IMR-90 (cell line): ENCODE measurements at regions not wholly inside any gene's neighbourhood (a gene's known extent, or its start where the extent isn't known, plus 50 kb on each side); places are given as distances from the start of the nearest gene placed in this dataset.

ENCODE experiments used
- ATAC-seq: fragments of 200-7000 bp; cut with Tn5 transposase; 2 replicates; pipeline ENCODE4 v1.9.1; 2020; ENCODE audit warnings: low read depth, mild to moderate bottlenecking, moderate library complexity
- BruUV-seq: library from RNA; stranded (reverse); fragments of 400-500 nt; replicated peaks from 2 replicates; lab custom pipeline; 2021; lab: Mats Ljungman, UMichigan
- CTCF ChIA-PET: fragments of 300-600 bp; formaldehyde crosslinking; extraction: SDS; loops from one replicate; lab custom pipeline; 2021; ENCODE audit warnings: antibody characterized with exemption; lab: Yijun Ruan, JAX
- POLR2A ChIA-PET: fragments of 300-600 bp; sonication (Branson Sonifier 250); formaldehyde crosslinking; loops from one replicate; lab custom pipeline; 2022; ENCODE audit warnings: antibody characterized with exemption; ENCODE audit not compliant: unreplicated experiment; lab: Charles Lee
- DNase-seq: peaks from one replicate; pipeline ENCODE4 v3.0.0; 2013
- H2AFZ ChIP-seq: replicated peaks from 2 replicates; pipeline ENCODE3; 2013; ENCODE audit warnings: low read length, mild to moderate bottlenecking; ENCODE audit not compliant: poor library complexity
- H2AK5ac ChIP-seq: 2 replicates; pipeline ENCODE4 v1.6.1; 2013; ENCODE audit warnings: low read depth, low read length, inconsistent platforms
- H2AK9ac ChIP-seq: replicated peaks from 2 replicates; pipeline ENCODE3; 2013; ENCODE audit warnings: mild to moderate bottlenecking, low read depth, low read length, moderate library complexity; ENCODE audit not compliant: poor library complexity
- H2BK120ac ChIP-seq: 2 replicates; pipeline ENCODE4 v1.6.1; 2013; ENCODE audit warnings: low read depth, low read length, inconsistent platforms
- H2BK15ac ChIP-seq: 3 replicates; pipeline ENCODE4 v1.6.1; 2013; ENCODE audit warnings: low read depth, low read length, inconsistent platforms
- H2BK20ac ChIP-seq: 2 replicates; pipeline ENCODE4 v1.6.1; 2013; ENCODE audit warnings: low read depth, mild to moderate bottlenecking, inconsistent platforms, low read length, moderate library complexity
- H2BK5ac ChIP-seq: 2 replicates; pipeline ENCODE4 v1.6.1; 2013; ENCODE audit warnings: mild to moderate bottlenecking, low read depth, low read length, inconsistent platforms; ENCODE audit not compliant: poor library complexity, severe bottlenecking
- H3K14ac ChIP-seq: replicated peaks from 2 replicates; pipeline ENCODE4 v1.6.1; 2013; ENCODE audit warnings: low read depth, low read length, inconsistent platforms
- H3K18ac ChIP-seq: 2 replicates; pipeline ENCODE4 v1.6.1; 2013; ENCODE audit warnings: low read depth, low read length, control low read depth
- H3K23ac ChIP-seq: 2 replicates; pipeline ENCODE4 v1.6.1; 2013; ENCODE audit warnings: low read depth, low read length, inconsistent platforms
- H3K27ac ChIP-seq: 2 replicates; pipeline ENCODE4 v1.5.1; 2013; ENCODE audit warnings: mild to moderate bottlenecking, control low read depth, low read length; ENCODE audit not compliant: insufficient read depth
- H3K27me3 ChIP-seq: 2 replicates; pipeline ENCODE4 v1.6.1; 2013; ENCODE audit warnings: low read length; ENCODE audit not compliant: control insufficient read depth, insufficient read depth
- H3K36me3 ChIP-seq: 2 replicates; pipeline ENCODE4 v1.6.1; 2013; ENCODE audit warnings: low read length, mixed read lengths; ENCODE audit not compliant: control insufficient read depth, insufficient read depth
- H3K4ac ChIP-seq: 2 replicates; pipeline ENCODE4 v1.6.1; 2013; ENCODE audit warnings: low read depth, low read length, inconsistent platforms
- H3K4me1 ChIP-seq: 2 replicates; pipeline ENCODE4 v1.6.1; 2013; ENCODE audit warnings: low read length, mixed read lengths; ENCODE audit not compliant: control insufficient read depth, insufficient read depth
- H3K4me2 ChIP-seq: 2 replicates; pipeline ENCODE4 v1.6.1; 2013; ENCODE audit warnings: low read depth, mild to moderate bottlenecking, control low read depth, low read length, moderate library complexity
- H3K4me3 ChIP-seq: 2 replicates; pipeline ENCODE4 v1.5.1; 2013; ENCODE audit warnings: low read depth, mild to moderate bottlenecking, control low read depth, low read length, moderate library complexity; ENCODE audit not compliant: insufficient read depth
- H3K56ac ChIP-seq: 2 replicates; pipeline ENCODE4 v1.6.1; 2013; ENCODE audit warnings: low read length, inconsistent platforms; ENCODE audit not compliant: insufficient read depth; ENCODE audit errors: extremely low read depth
- H3K79me1 ChIP-seq, 2 experiments: 2 replicates each; pipeline ENCODE4 v1.6.1; 2013; ENCODE audit warnings: low read length in 2 of 2, inconsistent platforms in 1 of 2, low read depth in 1 of 2
- H3K9ac ChIP-seq: 2 replicates; pipeline ENCODE4 v1.6.1; 2013; ENCODE audit warnings: low read depth, low read length, control low read depth
- H3K9me1 ChIP-seq: 2 replicates; pipeline ENCODE4 v1.6.1; 2013; ENCODE audit warnings: low read length, inconsistent platforms; ENCODE audit not compliant: insufficient read depth
- H3K9me3 ChIP-seq: 2 replicates; pipeline ENCODE4 v1.6.1; 2013; ENCODE audit warnings: low read length; ENCODE audit not compliant: control insufficient read depth, insufficient read depth
- H4K20me1 ChIP-seq: 2 replicates; pipeline ENCODE4 v1.6.1; 2013; ENCODE audit warnings: low read length, inconsistent platforms; ENCODE audit not compliant: insufficient read depth
- H4K5ac ChIP-seq: 2 replicates; pipeline ENCODE4 v1.6.1; 2013; ENCODE audit warnings: mild to moderate bottlenecking, low read depth, low read length, control low read depth
- H4K8ac ChIP-seq, 2 experiments: 2 replicates each; pipeline ENCODE4 v1.6.1; 2013; ENCODE audit warnings: low read depth in 2 of 2, low read length in 2 of 2, control low read depth in 1 of 2, inconsistent platforms in 1 of 2
- H4K91ac ChIP-seq: 2 replicates; pipeline ENCODE4 v1.6.1; 2013; ENCODE audit warnings: low read depth, low read length, inconsistent platforms; ENCODE audit not compliant: insufficient read depth
- MAZ ChIP-seq: IDR thresholded peaks from 2 replicates; pipeline ENCODE4 v1.6.1; 2012; ENCODE audit warnings: low read depth, mild to moderate bottlenecking, low read length, improper control_type of control experiment, moderate library complexity, borderline replicate concordance
- RFX5 ChIP-seq: IDR thresholded peaks from 2 replicates; pipeline ENCODE4 v1.8.0; 2012; ENCODE audit warnings: low read depth, mild to moderate bottlenecking, low read length, moderate library complexity
- SMC3 ChIP-seq: fragments of 150-350 bp; IDR thresholded peaks from 2 replicates; pipeline ENCODE4 v1.6.1; 2016; ENCODE audit warnings: low read depth, mild to moderate bottlenecking, antibody characterized with exemption, low read length, moderate library complexity
- WGBS, 2 experiments: methylation state at CpG; one replicate each; pipeline versions ENCODE4 v1.1.5 to v1.1.7; 2013; ENCODE audit warnings: missing lambda C conversion rate in 2 of 2; ENCODE audit not compliant: insufficient read length in 1 of 2; ENCODE audit errors: extremely low coverage in 2 of 2; 5-methylcytosine and 5-hydroxymethylcytosine counted together
- dilution Hi-C: fragments of 300-500 bp; cut with HindIII; formaldehyde crosslinking; loops from one replicate; pipeline ENCODE4 v1.14.3; 2018; ENCODE audit warnings: low sequenced_read_pairs; ENCODE audit not compliant: unreplicated experiment
- in situ Hi-C: fragments of 300-500 bp; cut with MboI; formaldehyde crosslinking; loops from 3 replicates; pipeline ENCODE4 v1.14.3; 2019; ENCODE audit warnings: low sequenced_read_pairs, inconsistent platforms, mixed read lengths
- intact Hi-C: fragments of 100-400 bp; cut with micrococcal nuclease; formaldehyde crosslinking; loops from 2 replicates; pipeline ENCODE4 v1.10.0; 2022

DNA sequence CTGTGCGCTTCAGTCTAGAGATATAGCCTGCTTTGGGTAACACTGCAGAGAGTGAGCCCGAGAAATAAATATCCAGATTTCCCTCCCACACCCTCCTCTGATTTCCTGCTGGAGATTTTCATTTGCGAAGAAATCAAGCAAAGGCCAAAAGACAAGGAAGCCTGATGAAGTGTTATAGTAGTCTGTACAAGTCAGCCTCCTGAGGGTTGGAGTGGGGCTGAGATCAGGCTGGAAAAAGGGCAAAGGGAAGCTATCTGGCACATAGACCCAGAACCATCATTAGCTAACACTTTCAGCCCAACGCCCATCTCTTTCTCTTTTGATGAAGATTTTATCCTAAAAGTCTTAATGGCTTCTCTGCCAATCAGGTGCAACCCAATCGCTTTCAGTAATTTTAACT, 154.6 kb upstream of the SLC44A1 start:
- peaks cover 2% of the 10 kb centered on the region; the same call in 1 of the 2 replicates for H3K9me3 ChIP-seq
- no peak overlapping the region for H2AFZ ChIP-seq
- H3K14ac ChIP-seq = no peak overlapping the region
- H2BK20ac ChIP-seq = no peak overlapping the region
- no peak overlapping the region for H4K5ac ChIP-seq
- dilution Hi-C loops = no loop called here
- no peak overlapping the region for H3K4me3 ChIP-seq
- ATAC-seq (no peak), DNase-seq (no peak)
- no peaks in the 10 kb centered on the region for H3K27me3 ChIP-seq
- ChIA-PET POLR2A (no interaction called here), CTCF (no interaction called here)
- H3K18ac ChIP-seq = no peak overlapping the region
- no peak overlapping the region for H3K9ac ChIP-seq
- H4K91ac ChIP-seq = no peak overlapping the region
- no peak overlapping the region for H2BK120ac ChIP-seq
- no TSS peak for BruUV-seq
- no peak overlapping the region for H3K56ac ChIP-seq
- no peak overlapping the region for H3K27ac ChIP-seq
- H2BK15ac ChIP-seq = no peak overlapping the region
- H3K4me2 ChIP-seq = no peak overlapping the region
- no peak overlapping the region for H3K23ac ChIP-seq
- no CpG with 5 or more reads among the region's 5 CpGs for WGBS, 2 experiments
- intact Hi-C loops = no loop called here
- H4K8ac ChIP-seq = no peak overlapping the region
- H3K9me1 ChIP-seq = no peaks in the 10 kb centered on the region
- no peaks in the 10 kb centered on the region for H4K20me1 ChIP-seq
- in situ Hi-C loops = loop anchor here (10.0 kb wide), 1 partner anchor 55 kb away; no protein-coding TSS in a partner anchor
- TF ChIP-seq RFX5 (no peak), MAZ (no peak), SMC3 (no peak)
- H2BK5ac ChIP-seq = no peak overlapping the region
- H3K4ac ChIP-seq = no peak overlapping the region
- H2AK9ac ChIP-seq = no peak overlapping the region
- no peaks in the 10 kb centered on the region for H3K79me1 ChIP-seq
- H3K36me3 ChIP-seq = no peaks in the 10 kb centered on the region
- H3K4me1 ChIP-seq = no peaks in the 10 kb centered on the region
- H2AK5ac ChIP-seq = no peak overlapping the region
